HG03196 (cell line): ENCODE measurements at regions not wholly inside any gene's neighbourhood (a gene's known extent, or its start where the extent isn't known, plus 50 kb on each side); places are given as distances from the start of the nearest gene placed in this dataset.
"Not testable (repeated sequence)": the region's sequence is repeated elsewhere in the genome, so short reads cannot be mapped to it uniquely, and the experiment has no call there.

Experiments
- ATAC-seq: cut with Tn5 transposase; IDR thresholded peaks from one replicate; pipeline ENCODE4 v1.9.1; 2021; ENCODE audit not compliant: unreplicated experiment

- no peak for ATAC-seq
Measured at GRCh38 chr13:106103779-106104178, 431.7 kb downstream of the EFNB2 start.

- ATAC-seq = no peak
Measured at GRCh38 chr13:106102786-106103185, 432.7 kb downstream of the EFNB2 start.

- no peak for ATAC-seq
Measured at GRCh38 chr13:106101201-106101600, 434.3 kb downstream of the EFNB2 start.

GRCh38 chr13:106100171-106100919 lies 435.1 kb downstream of the EFNB2 start:
- ATAC-seq = no peak

GRCh38 chr13:106099765-106100164 lies 435.7 kb downstream of the EFNB2 start:
- ATAC-seq = no peak

- no peak for ATAC-seq
Measured at GRCh38 chr13:106098778-106099177, 436.7 kb downstream of the EFNB2 start.

- ATAC-seq = no peak
Measured at GRCh38 chr13:106096661-106097092, 438.8 kb downstream of the EFNB2 start.

GRCh38 chr13:106095919-106096318 lies 439.5 kb downstream of the EFNB2 start:
- ATAC-seq = no peak

- no peak for ATAC-seq
Measured at GRCh38 chr13:106095406-106095805, 440.1 kb downstream of the EFNB2 start.

- no peak for ATAC-seq
Measured at GRCh38 chr13:106090001-106090400, 445.5 kb downstream of the EFNB2 start.

- ATAC-seq = no peak
Measured at GRCh38 chr13:106089261-106089980, 446.0 kb downstream of the EFNB2 start.

GRCh38 chr13:106088085-106088484 lies 447.4 kb downstream of the EFNB2 start:
- no peak for ATAC-seq

- no peak for ATAC-seq
Measured at GRCh38 chr13:106087201-106087600, 448.3 kb downstream of the EFNB2 start.

- ATAC-seq = peak; percentile 55
Measured at GRCh38 chr13:106083620-106084350, 451.7 kb downstream of the EFNB2 start.

- not testable (repeated sequence) for ATAC-seq
Measured at GRCh38 chr13:106081221-106081620, 454.2 kb downstream of the EFNB2 start.

- no peak for ATAC-seq
Measured at GRCh38 chr13:106078191-106078590, 457.3 kb downstream of the EFNB2 start.

GRCh38 chr13:106077017-106077416 lies 458.4 kb downstream of the EFNB2 start:
- ATAC-seq = no peak

GRCh38 chr13:106072014-106072413 lies 463.4 kb downstream of the EFNB2 start:
- ATAC-seq = no peak

GRCh38 chr13:106063591-106064313 lies 471.7 kb downstream of the EFNB2 start:
- ATAC-seq = no peak

GRCh38 chr13:106061781-106062180 lies 473.7 kb downstream of the EFNB2 start:
- no peak for ATAC-seq

- ATAC-seq = no peak
Measured at GRCh38 chr13:106056851-106057250, 478.6 kb downstream of the EFNB2 start.
